22Rv1 (cell line): ENCODE measurements at regions not wholly inside any gene's neighbourhood (a gene's known extent, or its start where the extent isn't known, plus 50 kb on each side); places are given as distances from the start of the nearest gene placed in this dataset.

ENCODE experiments used
- H3K27ac ChIP-seq: fragments of 450-650 bp; 2 replicates; pipeline ENCODE4 v1.5.1; 2017
- CTCF ChIP-seq: fragments of 450-650 bp; IDR thresholded peaks from 2 replicates; pipeline ENCODE4 v1.5.1; 2017; ENCODE audit warnings: mild to moderate bottlenecking
- ZFX ChIP-seq: fragments of 450-650 bp; IDR thresholded peaks from 2 replicates; pipeline ENCODE4 v1.6.1; 2017; ENCODE audit warnings: antibody characterized with exemption, borderline replicate concordance

- H3K27ac ChIP-seq: no peak overlapping the region
- TF ChIP-seq CTCF (no peak), ZFX (no peak)
Measured at GRCh38 chr12:124123296-124124000, 150.4 kb downstream of the ZNF664 start.

- no peak overlapping the region for H3K27ac ChIP-seq
- TF ChIP-seq CTCF: no peak
- no peak for TF ChIP-seq ZFX
Measured at GRCh38 chr12:124125203-124125871, 152.3 kb downstream of the ZNF664 start.

GRCh38 chr12:124126950-124127655 is 154.1 kb downstream of the ZNF664 start:
- no peak overlapping the region for H3K27ac ChIP-seq
- TF ChIP-seq CTCF: no peak
- TF ChIP-seq ZFX: no peak

- no peak overlapping the region for H3K27ac ChIP-seq
- TF ChIP-seq ZFX (no peak), CTCF (no peak)
Measured at GRCh38 chr12:124129132-124129531, 156.1 kb downstream of the ZNF664 start.

- no peak overlapping the region for H3K27ac ChIP-seq
Measured at GRCh38 chr12:124130691-124131591, 157.9 kb downstream of the ZNF664 start.

GRCh38 chr12:124131659-124132058 is 158.6 kb downstream of the ZNF664 start:
- no peak overlapping the region for H3K27ac ChIP-seq

More at GRCh38 chr12:124130691-124131591, 157.9 kb downstream of the ZNF664 start:
- no peak for TF ChIP-seq CTCF

More at GRCh38 chr12:124131659-124132058, 158.6 kb downstream of the ZNF664 start:
- TF ChIP-seq CTCF (no peak), ZFX (no peak)
